Ishikawa (cell line): ENCODE measurements at regions not wholly inside any gene's neighbourhood (a gene's known extent, or its start where the extent isn't known, plus 50 kb on each side); places are given as distances from the start of the nearest gene placed in this dataset.

ENCODE experiments used
- TF ChIP-seq, protein P1 (sequence below): IDR thresholded peaks from 2 replicates; pipeline ENCODE4 v1.6.1; 2012

DNA sequence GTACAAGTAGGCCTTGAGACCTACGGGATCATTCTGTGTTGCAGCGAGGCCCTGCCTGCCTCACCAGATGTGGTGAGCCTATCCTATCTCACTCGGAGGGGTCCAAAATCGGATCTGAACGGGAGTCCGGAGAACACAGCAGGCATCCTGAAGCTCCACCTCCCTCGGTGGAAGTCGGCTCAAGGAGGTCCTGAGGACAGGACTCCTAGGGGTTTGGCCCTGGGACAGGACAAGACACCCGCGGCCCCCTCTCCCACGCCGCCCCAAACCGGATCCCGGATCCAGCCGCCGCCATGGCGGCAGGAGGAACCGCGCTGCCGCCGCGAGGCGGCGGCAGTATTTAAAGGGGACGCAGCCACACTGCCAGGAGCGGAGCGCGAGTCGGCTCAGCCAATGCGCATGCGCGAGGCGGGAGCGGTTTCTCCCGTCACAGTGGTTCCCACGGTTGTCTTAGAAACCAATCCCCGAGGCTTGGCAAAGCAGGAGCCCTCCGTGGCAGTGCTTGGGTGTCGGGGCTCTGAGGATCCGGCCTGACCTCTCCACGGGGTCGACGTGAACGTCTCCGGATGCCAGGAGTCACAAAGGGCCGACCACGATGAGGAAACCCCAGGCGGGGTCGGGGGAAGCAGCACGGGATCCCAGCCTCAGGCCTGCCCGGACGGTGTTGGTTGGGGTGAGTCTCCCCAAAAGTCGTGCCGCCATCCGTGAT lies 454.6 kb upstream of the ZNG1F start:
- TF ChIP-seq, protein P1, sequence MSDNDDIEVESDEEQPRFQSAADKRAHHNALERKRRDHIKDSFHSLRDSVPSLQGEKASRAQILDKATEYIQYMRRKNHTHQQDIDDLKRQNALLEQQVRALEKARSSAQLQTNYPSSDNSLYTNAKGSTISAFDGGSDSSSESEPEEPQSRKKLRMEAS: 0 out of 2 replicates have a peak, but pooled peaks have one; percentile 28
